ENCODE measurements at regions not wholly inside any gene's neighbourhood (a gene's known extent, or its start where the extent isn't known, plus 50 kb on each side); places are given as distances from the start of the nearest gene placed in this dataset.

DNA sequence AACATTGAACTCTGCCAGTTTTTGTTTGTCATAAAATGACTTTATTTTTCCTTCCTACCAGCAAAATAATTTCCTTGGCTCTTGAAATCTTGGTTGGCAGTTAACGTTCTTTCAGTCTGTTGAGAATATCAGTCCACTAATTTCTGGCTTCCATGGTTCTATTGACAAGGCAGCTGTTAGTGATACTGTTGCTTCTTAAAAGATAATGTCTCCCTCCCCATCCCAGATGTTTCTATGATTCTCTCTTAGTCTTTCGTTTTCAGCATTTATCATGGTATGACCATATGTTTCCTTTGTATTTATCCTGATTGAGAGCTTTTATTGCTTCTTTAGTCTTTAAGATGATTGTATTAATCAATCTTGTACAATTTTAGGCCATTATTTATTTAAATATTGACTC, 81.1 kb upstream of the STK26 start:
- TF ChIP-seq GLIS3 (CRISPR knock-in tag; IDR thresholded peaks at IDR 0.05) (no peak), ZFP30 (CRISPR knock-in tag; IDR thresholded peaks at IDR 0.05) (no peak), ISL1 (CRISPR knock-in tag; IDR thresholded peaks at IDR 0.05) (no peak), TCF4 (CRISPR knock-in tag; IDR thresholded peaks at IDR 0.05; ENCODE audit: borderline replicate concordance) (no peak), SNAI2 (CRISPR knock-in tag; IDR thresholded peaks at IDR 0.05) (no peak)
- TF ChIP-seq, protein P1, sequence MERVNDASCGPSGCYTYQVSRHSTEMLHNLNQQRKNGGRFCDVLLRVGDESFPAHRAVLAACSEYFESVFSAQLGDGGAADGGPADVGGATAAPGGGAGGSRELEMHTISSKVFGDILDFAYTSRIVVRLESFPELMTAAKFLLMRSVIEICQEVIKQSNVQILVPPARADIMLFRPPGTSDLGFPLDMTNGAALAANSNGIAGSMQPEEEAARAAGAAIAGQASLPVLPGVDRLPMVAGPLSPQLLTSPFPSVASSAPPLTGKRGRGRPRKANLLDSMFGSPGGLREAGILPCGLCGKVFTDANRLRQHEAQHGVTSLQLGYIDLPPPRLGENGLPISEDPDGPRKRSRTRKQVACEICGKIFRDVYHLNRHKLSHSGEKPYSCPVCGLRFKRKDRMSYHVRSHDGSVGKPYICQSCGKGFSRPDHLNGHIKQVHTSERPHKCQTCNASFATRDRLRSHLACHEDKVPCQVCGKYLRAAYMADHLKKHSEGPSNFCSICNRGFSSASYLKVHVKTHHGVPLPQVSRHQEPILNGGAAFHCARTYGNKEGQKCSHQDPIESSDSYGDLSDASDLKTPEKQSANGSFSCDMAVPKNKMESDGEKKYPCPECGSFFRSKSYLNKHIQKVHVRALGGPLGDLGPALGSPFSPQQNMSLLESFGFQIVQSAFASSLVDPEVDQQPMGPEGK (CRISPR knock-in tag; IDR thresholded peaks at IDR 0.05; ENCODE audit: borderline replicate concordance): no peak

All from SK-N-SH treated with all-trans-retinoic acid at 6 μM for 48 hours (cell line).